ENCODE measurements at regions not wholly inside any gene's neighbourhood (a gene's known extent, or its start where the extent isn't known, plus 50 kb on each side); places are given as distances from the start of the nearest gene placed in this dataset.

- no peaks in the 10 kb centered on the region for H3K4me1 ChIP-seq (replicated peaks in 1 of 2; ENCODE audit: control insufficient read depth in 2 of 2, insufficient read depth in 2 of 2, low read length in 2 of 2)
- ChIA-PET CTCF (ENCODE audit: low intra/inter-chr PET ratio) (no interaction called here), POLR2A (no interaction called here)
- DNase-seq (ENCODE audit: extremely low read depth in 1 of 4, low spot score in 3 of 4) (no peak), ATAC-seq (no peak), FAIRE-seq (no peak)
- H3K4me3 ChIP-seq: no peak overlapping the region
- H3K27me3 ChIP-seq (ENCODE audit: control insufficient read depth in 2 of 2, insufficient read depth in 2 of 2, low read length in 2 of 2): no peaks in the 10 kb centered on the region
- H4K20me1 ChIP-seq (replicated peaks; ENCODE audit: control insufficient read depth, insufficient read depth, low read length): no peaks in the 10 kb centered on the region
- TF ChIP-seq NCOA6 (IDR thresholded peaks at IDR 0.05): no peak
- no peak for TF ChIP-seq SIRT6 (IDR thresholded peaks at IDR 0.05; ENCODE audit: low read depth, low read length)
- TF ChIP-seq MXI1 (IDR thresholded peaks at IDR 0.05; ENCODE audit: low read depth, low read length): no peak
- 0% methylated on average over 2 of the region's 2 CpGs for WGBS (ENCODE audit: insufficient coverage, low coverage, missing lambda C conversion rate)
- intact Hi-C loops (cut with micrococcal nuclease) (no loop called here), in situ Hi-C loops (cut with MboI) (no loop called here)
- no peaks in the 10 kb centered on the region for H3K9me3 ChIP-seq (replicated peaks; ENCODE audit: control insufficient read depth, insufficient read depth, low read depth, low read length)
- no peak overlapping the region for H3K27ac ChIP-seq (ENCODE audit: extremely low read depth, low read depth, low read length)
- no peaks in the 10 kb centered on the region for H3K9me1 ChIP-seq (ENCODE audit: control insufficient read depth, insufficient read depth, low read length)
- H2AFZ ChIP-seq (ENCODE audit: low read depth, low read length): no peak overlapping the region
- H3K4me2 ChIP-seq (ENCODE audit: insufficient read depth, low read length): no peak overlapping the region
- H3K79me2 ChIP-seq (ENCODE audit: control insufficient read depth, insufficient read depth, low read length): no peaks in the 10 kb centered on the region
- H3K36me3 ChIP-seq (ENCODE audit: control insufficient read depth, insufficient read depth, low read length): no peaks in the 10 kb centered on the region
- no peak overlapping the region for H3K9ac ChIP-seq (ENCODE audit: insufficient read depth in 1 of 2, low read depth in 2 of 2, low read length in 2 of 2)
- no TSS peak for BruUV-seq (replicated peaks)
Observed at GRCh38 chr5:120789918-120790317, 325.8 kb downstream of the PRR16 start.

DNA sequence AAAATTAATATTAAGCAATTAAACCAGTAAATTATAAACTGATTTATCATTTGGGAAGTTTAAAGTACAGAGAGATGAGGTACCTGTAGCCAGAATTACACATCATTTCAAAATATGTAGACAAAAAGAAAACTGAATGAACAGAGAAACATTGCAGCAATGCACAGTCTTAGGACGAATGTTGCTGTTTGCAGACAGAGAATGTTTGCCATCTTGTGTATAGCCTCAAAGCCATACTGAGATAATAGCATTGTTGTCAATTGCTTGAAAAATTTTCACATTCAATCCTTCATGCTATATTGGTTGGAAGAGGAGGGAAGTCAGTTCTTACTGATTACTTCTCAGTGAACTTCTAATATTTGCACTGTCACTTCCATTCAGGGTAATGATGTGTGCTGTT is 326.2 kb downstream of the PRR16 start:
- Histone ChIP-seq H3K4me1 (replicated peaks in 1 of 2; ENCODE audit: control insufficient read depth in 2 of 2, insufficient read depth in 2 of 2, low read length in 2 of 2) (no peaks in the 10 kb centered on the region), H3K9ac (ENCODE audit: insufficient read depth in 1 of 2, low read depth in 2 of 2, low read length in 2 of 2) (no peak overlapping the region), H3K27ac (ENCODE audit: extremely low read depth, low read depth, low read length) (no peak overlapping the region), H3K4me3 (no peak overlapping the region), H3K27me3 (ENCODE audit: control insufficient read depth in 2 of 2, insufficient read depth in 2 of 2, low read length in 2 of 2) (no peaks in the 10 kb centered on the region), H3K9me1 (ENCODE audit: control insufficient read depth, insufficient read depth, low read length) (no peaks in the 10 kb centered on the region), H3K79me2 (ENCODE audit: control insufficient read depth, insufficient read depth, low read length) (no peaks in the 10 kb centered on the region), H3K4me2 (ENCODE audit: insufficient read depth, low read length) (no peak overlapping the region), H3K9me3 (replicated peaks; ENCODE audit: control insufficient read depth, insufficient read depth, low read depth, low read length) (no peaks in the 10 kb centered on the region), H2AFZ (ENCODE audit: low read depth, low read length) (no peak overlapping the region), H3K36me3 (ENCODE audit: control insufficient read depth, insufficient read depth, low read length) (no peaks in the 10 kb centered on the region), H4K20me1 (replicated peaks; ENCODE audit: control insufficient read depth, insufficient read depth, low read length) (no peaks in the 10 kb centered on the region)
- DNase-seq (ENCODE audit: extremely low read depth in 1 of 4, low spot score in 3 of 4) (no peak), ATAC-seq (no peak), FAIRE-seq (no peak)
- in situ Hi-C loops (cut with MboI): no loop called here
- ChIA-PET POLR2A (no interaction called here), CTCF (ENCODE audit: low intra/inter-chr PET ratio) (no interaction called here)
- TF ChIP-seq KHSRP (IDR thresholded peaks at IDR 0.05): no peak
- no peak for TF ChIP-seq SREBF2 (CRISPR knock-in tag; IDR thresholded peaks at IDR 0.05)
- TF ChIP-seq ZNF143 (CRISPR knock-in tag; IDR thresholded peaks at IDR 0.05): no peak
- no peak for TF ChIP-seq ZNF512 (tag; IDR thresholded peaks at IDR 0.05)
- TF ChIP-seq HOXB6 (CRISPR knock-in tag; IDR thresholded peaks at IDR 0.05; ENCODE audit: borderline replicate concordance): no peak
- no peak for TF ChIP-seq POLR2A (conservative IDR thresholded peaks at IDR 0.05)
- no peak for TF ChIP-seq MCM3 (IDR thresholded peaks at IDR 0.05)
- no peak for TF ChIP-seq BRD9 (IDR thresholded peaks at IDR 0.05; ENCODE audit: low read depth, partially characterized antibody)
- TF ChIP-seq U2AF1 (optimal IDR thresholded peaks at IDR 0.05; ENCODE audit: low read depth, low read length): no peak
- BruUV-seq (replicated peaks): no TSS peak
- 0% methylated on average over 1 of the region's 1 CpG for WGBS (ENCODE audit: insufficient coverage, low coverage, missing lambda C conversion rate)
- intact Hi-C loops (cut with micrococcal nuclease): no loop called here

All from K562 (cell line).